LNCaP clone FGC (cell line): ENCODE measurements at regions not wholly inside any gene's neighbourhood (a gene's known extent, or its start where the extent isn't known, plus 50 kb on each side); places are given as distances from the start of the nearest gene placed in this dataset.

ENCODE experiments used
- DNase-seq: peaks from one replicate; pipeline ENCODE4 v3.0.0-alpha.2; 2011; ENCODE audit warnings: low read depth
- H3K4me3 ChIP-seq: 2 replicates; pipeline ENCODE4 v1.5.1; 2011; ENCODE audit warnings: mild to moderate bottlenecking, low read depth, low read length, control low read depth
- TF ChIP-seq, protein P1 (sequence below): IDR thresholded peaks from 2 replicates; pipeline ENCODE4 v1.5.1; 2012; ENCODE audit warnings: mild to moderate bottlenecking; ENCODE audit not compliant: control insufficient read depth, insufficient read depth; ENCODE audit errors: extremely low read depth

DNA sequence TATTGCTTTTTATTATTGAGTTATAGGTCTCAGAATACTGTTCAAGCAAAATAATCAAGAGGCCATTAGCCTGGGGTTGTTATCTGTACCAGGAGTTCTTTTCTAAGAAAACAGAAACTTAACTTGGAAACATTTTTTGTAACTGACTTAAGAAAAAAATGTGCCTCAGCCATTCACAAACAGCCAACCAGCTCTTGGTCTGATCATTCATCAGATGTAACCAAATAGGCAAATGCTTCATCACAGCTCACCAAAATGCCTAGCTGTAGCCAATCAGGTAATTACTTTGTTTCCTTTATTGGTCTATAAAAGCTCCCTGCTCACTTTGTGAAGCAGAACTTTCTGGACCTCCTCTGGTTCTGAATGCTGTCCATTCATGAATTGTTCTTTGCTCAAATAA lies 387.7 kb downstream of the FAT4 start:
- TF ChIP-seq, protein P1, sequence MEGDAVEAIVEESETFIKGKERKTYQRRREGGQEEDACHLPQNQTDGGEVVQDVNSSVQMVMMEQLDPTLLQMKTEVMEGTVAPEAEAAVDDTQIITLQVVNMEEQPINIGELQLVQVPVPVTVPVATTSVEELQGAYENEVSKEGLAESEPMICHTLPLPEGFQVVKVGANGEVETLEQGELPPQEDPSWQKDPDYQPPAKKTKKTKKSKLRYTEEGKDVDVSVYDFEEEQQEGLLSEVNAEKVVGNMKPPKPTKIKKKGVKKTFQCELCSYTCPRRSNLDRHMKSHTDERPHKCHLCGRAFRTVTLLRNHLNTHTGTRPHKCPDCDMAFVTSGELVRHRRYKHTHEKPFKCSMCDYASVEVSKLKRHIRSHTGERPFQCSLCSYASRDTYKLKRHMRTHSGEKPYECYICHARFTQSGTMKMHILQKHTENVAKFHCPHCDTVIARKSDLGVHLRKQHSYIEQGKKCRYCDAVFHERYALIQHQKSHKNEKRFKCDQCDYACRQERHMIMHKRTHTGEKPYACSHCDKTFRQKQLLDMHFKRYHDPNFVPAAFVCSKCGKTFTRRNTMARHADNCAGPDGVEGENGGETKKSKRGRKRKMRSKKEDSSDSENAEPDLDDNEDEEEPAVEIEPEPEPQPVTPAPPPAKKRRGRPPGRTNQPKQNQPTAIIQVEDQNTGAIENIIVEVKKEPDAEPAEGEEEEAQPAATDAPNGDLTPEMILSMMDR: no peak
- H3K4me3 ChIP-seq: no peak overlapping the region
- DNase-seq: no peak

DNA sequence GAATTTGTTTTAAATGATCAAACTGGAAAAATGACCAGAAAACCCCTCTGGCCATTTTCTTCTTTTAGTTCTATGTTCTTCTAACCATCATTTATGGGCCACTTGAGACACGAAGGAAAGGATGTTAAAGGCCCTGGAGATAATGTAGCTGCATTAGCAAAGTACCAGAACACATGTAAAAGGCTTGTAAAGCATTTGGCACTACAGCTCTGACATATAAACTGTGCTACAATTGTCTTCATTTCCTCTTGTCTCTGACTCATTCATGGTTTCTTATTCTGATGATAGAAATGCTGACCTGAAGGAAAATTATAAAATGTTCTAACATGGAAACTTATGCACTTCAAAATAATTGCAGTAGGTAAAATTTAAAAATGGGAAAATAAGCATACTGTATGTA lies 388.7 kb downstream of the FAT4 start:
- TF ChIP-seq, protein P1: no peak
- H3K4me3 ChIP-seq: no peak overlapping the region
- DNase-seq: no peak

DNA sequence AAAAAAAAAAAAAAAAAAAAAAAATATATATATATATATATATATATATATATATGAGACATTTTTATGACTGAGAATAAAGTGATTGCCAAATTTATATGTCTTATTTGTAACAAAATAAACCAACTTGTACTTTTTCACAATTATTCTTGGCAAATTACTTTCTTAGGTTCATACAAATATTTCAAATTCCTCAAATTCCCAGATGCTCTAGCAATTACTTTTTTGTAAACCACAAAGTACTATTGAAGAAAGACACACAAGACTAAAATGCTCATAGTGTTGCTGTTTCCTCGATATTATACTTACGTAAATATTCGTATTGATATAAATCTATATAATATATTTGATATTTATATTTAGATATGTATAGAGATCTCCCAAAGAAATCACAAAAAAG lies 390.0 kb downstream of the FAT4 start:
- no peak overlapping the region for H3K4me3 ChIP-seq
- TF ChIP-seq, protein P1: no peak
- DNase-seq: no peak

DNA sequence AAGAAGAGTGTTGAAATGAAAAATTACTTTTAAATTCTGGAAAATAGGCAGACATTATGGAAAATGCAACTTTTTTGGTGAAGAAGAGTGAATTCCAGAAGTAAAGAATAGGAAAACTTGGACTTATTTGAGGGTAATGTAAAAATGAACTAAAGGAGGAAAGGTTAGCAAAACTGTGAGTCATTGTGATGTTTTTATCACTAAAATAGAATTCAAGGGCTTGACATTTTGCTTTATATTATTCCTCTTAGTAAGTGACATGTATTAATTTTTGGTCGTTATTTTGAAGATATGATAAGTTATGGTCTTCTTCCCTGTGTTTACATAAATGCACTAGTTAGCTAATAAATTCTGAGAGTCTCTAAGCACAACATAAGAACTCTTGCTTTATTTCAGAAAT lies 390.9 kb downstream of the FAT4 start:
- DNase-seq: no peak
- H3K4me3 ChIP-seq: no peak overlapping the region
- TF ChIP-seq, protein P1: no peak

DNA sequence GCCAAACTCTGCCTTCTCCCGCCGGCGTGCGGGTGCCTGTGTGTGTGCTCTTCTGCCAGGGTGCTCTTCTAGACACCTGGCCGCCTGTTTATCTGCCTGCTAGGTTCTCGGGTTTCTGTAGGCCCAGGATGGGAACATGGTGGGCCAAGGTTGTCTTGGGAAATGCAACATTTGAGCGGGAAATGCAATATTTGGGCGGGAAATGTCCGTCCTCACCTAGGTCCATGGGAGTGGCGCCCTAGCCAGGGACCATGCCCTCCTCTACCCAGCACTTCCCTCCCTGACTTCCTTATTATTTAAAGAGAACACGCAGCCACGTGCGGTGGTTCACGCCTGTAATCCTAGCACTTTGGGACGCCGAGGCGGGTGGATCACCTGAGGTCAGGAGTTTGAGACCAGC lies 392.6 kb downstream of the FAT4 start:
- DNase-seq: no peak
- TF ChIP-seq, protein P1: no peak
- no peak overlapping the region for H3K4me3 ChIP-seq

- no peak overlapping the region for H3K4me3 ChIP-seq
- no peak for DNase-seq
- TF ChIP-seq, protein P1: no peak
These were observed 396.0 kb downstream of the FAT4 start for GRCh38 chr4:125710766-125711165.

GRCh38 chr4:125714049-125714448 lies 399.3 kb downstream of the FAT4 start:
- no peak for DNase-seq
- TF ChIP-seq, protein P1: no peak
- H3K4me3 ChIP-seq: no peak overlapping the region
